ENCODE measurements at regions not wholly inside any gene's neighbourhood (a gene's known extent, or its start where the extent isn't known, plus 50 kb on each side); places are given as distances from the start of the nearest gene placed in this dataset.

- ATAC-seq (ENCODE audit: low FRiP score) (no peak), DNase-seq (ENCODE audit: low spot score) (no peak)
- no peak for TF ChIP-seq CTCF (IDR thresholded peaks at IDR 0.05)
Measured at GRCh38 chr2:147170932-147171331, 673.9 kb upstream of the ACVR2A start.

DNA sequence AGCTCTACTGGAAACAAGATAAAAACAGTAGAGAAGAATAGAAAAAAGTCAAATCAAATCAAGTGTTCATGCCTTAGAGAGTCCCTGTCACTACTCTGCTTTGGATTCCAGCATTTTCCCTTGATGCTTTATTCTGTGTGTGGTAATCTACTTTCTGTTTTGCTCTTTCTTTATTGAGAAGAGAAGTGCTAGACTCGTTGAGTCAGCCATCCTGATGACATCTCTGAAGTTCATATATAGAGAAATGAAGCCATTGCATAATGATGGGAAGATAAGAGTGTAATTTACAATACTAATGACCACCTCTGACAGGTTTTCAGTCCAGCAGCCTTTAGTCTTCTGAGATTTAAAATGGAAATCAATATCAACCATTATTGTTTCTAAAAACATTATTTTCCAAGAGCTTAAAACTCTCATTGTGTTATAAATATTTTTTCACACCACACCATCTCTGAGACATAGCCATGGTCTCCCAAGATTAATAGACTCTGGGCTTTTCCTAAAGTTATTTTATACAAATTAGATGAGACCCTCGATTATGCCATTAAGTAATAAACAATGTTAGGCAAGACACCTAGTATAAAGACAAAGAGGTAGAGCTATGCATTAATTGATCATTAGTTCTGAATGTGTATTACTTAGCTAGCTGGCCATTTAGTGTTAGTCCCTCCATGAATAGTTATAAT, 679.0 kb upstream of the ACVR2A start:
- no peak for TF ChIP-seq CTCF (IDR thresholded peaks at IDR 0.05)
- ATAC-seq (ENCODE audit: low FRiP score) (no peak), DNase-seq (ENCODE audit: low spot score) (no peak)

GRCh38 chr2:147164563-147164962, 680.3 kb upstream of the ACVR2A start:
- no peak for DNase-seq (ENCODE audit: low spot score)
- no peak for TF ChIP-seq CTCF (IDR thresholded peaks at IDR 0.05)
- ATAC-seq (ENCODE audit: low FRiP score), result no peak

GRCh38 chr2:147161746-147162145, 683.1 kb upstream of the ACVR2A start:
- ATAC-seq (ENCODE audit: low FRiP score) (no peak), DNase-seq (ENCODE audit: low spot score) (no peak)
- no peak for TF ChIP-seq CTCF (IDR thresholded peaks at IDR 0.05)

DNA sequence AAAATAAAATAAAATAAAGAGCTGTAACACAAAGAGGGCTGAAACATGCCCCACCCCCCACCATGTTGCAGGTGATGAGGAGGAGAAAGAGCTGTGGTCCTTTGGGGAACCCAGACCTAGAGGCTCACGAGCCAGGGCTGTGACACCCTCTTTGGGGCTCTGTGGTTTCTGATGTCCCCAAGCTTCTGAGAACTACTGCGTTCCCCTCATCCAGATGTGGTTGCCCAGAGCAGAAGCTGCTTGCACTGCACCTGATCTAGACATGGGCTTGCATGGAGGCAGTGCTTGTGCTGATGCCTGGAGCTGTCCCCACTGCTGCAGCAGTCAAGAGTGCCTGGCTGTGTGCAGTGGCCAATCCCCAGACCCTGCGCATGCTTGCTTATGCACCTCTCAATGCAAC, 687.9 kb upstream of the ACVR2A start:
- no peak for DNase-seq (ENCODE audit: low spot score)
- TF ChIP-seq CTCF (IDR thresholded peaks at IDR 0.05), result no peak
- no peak for ATAC-seq (ENCODE audit: low FRiP score)

DNA sequence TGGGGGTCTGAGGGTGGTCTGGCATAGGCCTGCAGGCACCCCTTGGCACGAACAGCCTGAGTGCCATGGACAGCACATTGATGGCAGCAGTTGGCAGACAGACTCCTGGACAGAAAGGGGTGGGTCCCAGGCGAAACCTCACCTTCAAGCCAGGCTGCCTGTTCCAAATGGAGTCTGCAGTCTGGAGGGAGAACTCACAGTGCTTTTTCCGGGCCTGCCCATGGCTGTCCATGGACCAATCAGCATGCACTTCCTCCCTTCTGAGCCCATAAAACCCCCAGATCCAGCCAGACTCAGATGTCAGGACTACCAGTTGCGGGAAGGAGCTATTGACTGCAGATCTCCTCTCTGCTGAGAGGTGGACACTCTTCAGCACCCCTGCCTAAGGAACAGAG, 694.6 kb upstream of the ACVR2A start:
- TF ChIP-seq CTCF (IDR thresholded peaks at IDR 0.05), result no peak
- DNase-seq (ENCODE audit: low spot score), result no peak
- ATAC-seq (ENCODE audit: low FRiP score), result no peak

DNA sequence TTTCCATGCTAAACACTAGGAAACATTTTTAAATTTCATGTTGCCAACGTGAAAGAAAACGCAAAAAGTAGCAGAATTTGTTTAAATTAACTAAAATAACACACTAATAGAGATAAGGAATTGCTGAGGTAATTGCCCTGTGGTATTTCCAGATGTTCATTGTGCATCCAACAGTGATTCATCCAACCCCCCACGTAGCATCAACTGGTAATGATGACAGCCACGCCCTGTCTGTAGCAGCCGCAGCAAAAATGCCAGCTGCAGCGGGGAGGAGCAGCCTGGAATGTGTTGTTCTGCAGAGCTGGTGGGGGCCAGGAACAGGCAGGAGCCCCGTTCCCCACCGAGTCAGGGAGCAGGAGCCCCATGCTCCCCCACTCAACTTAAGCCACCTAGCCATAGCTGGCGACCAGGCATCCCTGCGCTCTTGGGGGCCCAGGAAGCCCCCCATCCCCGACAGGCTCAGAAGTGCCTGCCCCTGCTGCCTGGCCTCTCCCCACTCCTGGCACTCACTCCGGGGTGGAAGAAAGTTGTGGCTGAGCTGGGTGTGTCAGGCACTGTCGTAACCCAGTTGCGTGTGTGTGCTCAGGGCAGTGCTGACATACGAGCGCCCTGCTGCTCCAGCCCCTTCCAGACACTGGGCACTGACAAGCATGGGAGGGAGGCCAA, 695.1 kb upstream of the ACVR2A start:
- TF ChIP-seq CTCF (IDR thresholded peaks at IDR 0.05), result no peak
- ATAC-seq (ENCODE audit: low FRiP score) (no peak), DNase-seq (ENCODE audit: low spot score) (no peak)

All from omental fat pad (tissue), 3 donors.